ENCODE measurements at regions not wholly inside any gene's neighbourhood (a gene's known extent, or its start where the extent isn't known, plus 50 kb on each side); places are given as distances from the start of the nearest gene placed in this dataset.

DNA sequence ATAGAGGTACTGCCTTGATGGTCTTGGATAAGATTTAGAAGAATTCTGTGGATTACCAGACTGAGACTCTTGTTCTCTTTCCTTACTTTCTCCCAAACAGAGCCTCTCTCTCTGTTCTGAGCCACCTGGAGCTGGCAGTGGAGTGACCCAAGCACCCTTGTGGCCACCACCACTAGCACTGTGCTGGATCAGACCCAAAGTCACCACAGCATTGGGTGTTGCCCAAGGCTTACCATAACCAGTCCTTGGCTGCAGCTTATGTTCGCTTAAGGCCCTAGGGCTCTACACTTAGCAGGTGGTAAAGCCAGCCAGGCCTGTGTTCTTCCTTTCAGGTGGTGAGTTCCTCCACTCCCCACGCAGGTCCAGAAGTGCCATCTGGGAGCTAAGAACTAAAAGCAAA lies 79.8 kb downstream of the SEM1 start:
- intact Hi-C loops (cut with DNase I) = no loop called here
- Histone ChIP-seq H3K9me3 (no peaks in the 10 kb centered on the region), H3K4me3 (no peak overlapping the region), H3K4me1 (no peaks in the 10 kb centered on the region), H3K36me3 (no peaks in the 10 kb centered on the region), H3K27ac (replicated peaks in 1 of 4) (no peak overlapping the region), H3K27me3 (no peaks in the 10 kb centered on the region)
- WGBS = 100% methylated on average over 2 of the region's 2 CpGs
- DNase-seq (ENCODE audit: extremely low spot score) = no peak
- TF ChIP-seq EP300 (IDR thresholded peaks at IDR 0.05) (no peak), POLR2A (IDR thresholded peaks at IDR 0.05; ENCODE audit: low read depth) (no peak)
- TF ChIP-seq, protein P1, sequence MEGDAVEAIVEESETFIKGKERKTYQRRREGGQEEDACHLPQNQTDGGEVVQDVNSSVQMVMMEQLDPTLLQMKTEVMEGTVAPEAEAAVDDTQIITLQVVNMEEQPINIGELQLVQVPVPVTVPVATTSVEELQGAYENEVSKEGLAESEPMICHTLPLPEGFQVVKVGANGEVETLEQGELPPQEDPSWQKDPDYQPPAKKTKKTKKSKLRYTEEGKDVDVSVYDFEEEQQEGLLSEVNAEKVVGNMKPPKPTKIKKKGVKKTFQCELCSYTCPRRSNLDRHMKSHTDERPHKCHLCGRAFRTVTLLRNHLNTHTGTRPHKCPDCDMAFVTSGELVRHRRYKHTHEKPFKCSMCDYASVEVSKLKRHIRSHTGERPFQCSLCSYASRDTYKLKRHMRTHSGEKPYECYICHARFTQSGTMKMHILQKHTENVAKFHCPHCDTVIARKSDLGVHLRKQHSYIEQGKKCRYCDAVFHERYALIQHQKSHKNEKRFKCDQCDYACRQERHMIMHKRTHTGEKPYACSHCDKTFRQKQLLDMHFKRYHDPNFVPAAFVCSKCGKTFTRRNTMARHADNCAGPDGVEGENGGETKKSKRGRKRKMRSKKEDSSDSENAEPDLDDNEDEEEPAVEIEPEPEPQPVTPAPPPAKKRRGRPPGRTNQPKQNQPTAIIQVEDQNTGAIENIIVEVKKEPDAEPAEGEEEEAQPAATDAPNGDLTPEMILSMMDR (IDR thresholded peaks at IDR 0.05) = no peak

DNA sequence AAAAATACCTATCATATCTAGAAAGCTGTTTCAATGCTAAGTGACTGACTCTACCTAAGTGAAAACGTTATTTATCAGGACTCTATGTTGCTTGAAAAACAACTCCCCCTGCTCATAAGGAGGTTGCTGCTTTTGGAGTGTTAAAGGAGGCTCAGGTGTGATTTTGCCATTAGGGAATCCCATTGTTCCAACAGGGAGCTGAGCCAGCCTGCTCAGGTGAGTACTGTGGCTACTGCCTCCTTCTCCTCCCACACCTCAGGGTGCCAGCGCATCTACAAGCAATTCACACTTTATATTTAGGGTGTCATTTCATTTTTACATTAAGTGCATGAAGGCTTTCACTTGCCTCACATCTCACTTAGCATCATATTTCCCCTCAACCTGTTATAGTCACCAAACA lies 84.7 kb downstream of the SEM1 start:
- Histone ChIP-seq H3K4me3 (no peak overlapping the region), H3K27ac (replicated peaks in 1 of 4) (no peak overlapping the region), H3K36me3 (peaks cover 0 to 5% (median 0%) of the 10 kb centered on the region in 4 donors), H3K4me1 (no peaks in the 10 kb centered on the region), H3K27me3 (no peaks in the 10 kb centered on the region), H3K9me3 (peaks cover 0 to 19% (median 12%) of the 10 kb centered on the region in 4 donors)
- TF ChIP-seq POLR2A (IDR thresholded peaks at IDR 0.05; ENCODE audit: low read depth) (no peak), EP300 (IDR thresholded peaks at IDR 0.05) (no peak), POLR2AphosphoS5 (IDR thresholded peaks at IDR 0.05) (no peak)
- TF ChIP-seq, protein P1 (IDR thresholded peaks at IDR 0.05) = no peak
- whole genome bisulfite sequencing = 38% methylated on average over 2 of the region's 2 CpGs
- intact Hi-C loops (cut with DNase I) = no loop called here
- DNase-seq (ENCODE audit: extremely low spot score) = no peak

DNA sequence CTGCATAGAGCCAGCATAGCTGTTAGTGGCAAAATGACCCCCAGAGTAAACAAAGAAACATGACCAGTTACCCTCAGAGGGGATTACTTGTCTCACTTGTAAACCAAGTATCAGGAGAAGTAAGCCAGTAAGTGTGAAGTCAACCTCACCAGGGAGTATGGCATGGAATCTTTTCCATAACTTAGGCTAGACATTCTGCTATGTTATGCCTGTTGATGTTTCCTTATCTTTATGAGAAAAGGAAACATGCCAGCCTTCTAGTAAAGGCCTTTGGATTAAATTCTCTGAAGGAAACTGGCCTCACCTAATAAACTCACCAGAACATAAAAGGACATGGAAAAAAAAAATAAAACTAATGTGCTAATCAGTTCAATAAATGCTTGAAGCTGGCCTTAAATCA lies 87.7 kb downstream of the SEM1 start:
- Histone ChIP-seq H3K36me3 (peaks cover 0 to 5% (median 0%) of the 10 kb centered on the region in 4 donors), H3K9me3 (peaks cover 0 to 46% (median 26%) of the 10 kb centered on the region in 4 donors), H3K27me3 (no peaks in the 10 kb centered on the region), H3K4me3 (no peak overlapping the region), H3K4me1 (no peaks in the 10 kb centered on the region), H3K27ac (replicated peaks in 1 of 4) (no peak overlapping the region)
- TF ChIP-seq, protein P1 (IDR thresholded peaks at IDR 0.05) = no peak
- TF ChIP-seq POLR2AphosphoS5 (IDR thresholded peaks at IDR 0.05) (no peak), POLR2A (IDR thresholded peaks at IDR 0.05; ENCODE audit: low read depth) (no peak), EP300 (IDR thresholded peaks at IDR 0.05) (no peak)
- intact Hi-C loops (cut with DNase I) = no loop called here
- DNase-seq (ENCODE audit: extremely low spot score) = no peak

DNA sequence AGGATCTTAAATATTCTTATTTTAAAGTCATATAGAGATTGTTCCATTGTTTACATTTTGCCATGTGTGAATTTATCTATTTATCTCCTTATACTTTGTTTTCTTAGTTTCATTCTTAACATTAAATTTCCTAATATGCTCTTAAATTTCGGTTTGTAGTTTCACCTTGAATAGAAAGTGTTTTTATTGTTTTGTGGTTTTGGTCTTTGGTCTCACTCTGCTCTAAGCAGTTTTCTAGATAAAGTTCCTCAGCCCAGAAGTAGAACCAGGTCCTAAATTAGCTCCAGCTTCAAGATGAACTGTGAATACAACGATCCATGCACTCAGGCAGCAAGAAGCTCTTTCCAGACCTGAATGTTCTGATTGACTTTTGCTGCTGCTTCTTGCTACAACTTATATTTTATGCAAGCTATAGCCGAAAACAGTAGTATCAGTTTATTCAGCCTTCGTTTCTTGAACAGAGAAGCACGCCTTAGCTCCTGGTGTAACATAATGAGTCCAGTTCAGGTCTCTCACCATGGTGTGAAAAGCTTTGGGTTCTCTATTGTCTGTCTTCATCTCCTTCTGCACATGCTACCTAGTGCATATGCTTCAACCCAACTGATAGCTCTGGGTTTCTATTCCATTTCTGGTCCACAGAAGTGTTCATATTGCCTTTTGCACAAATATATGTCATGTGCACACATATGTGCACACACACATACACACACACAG lies 95.3 kb downstream of the SEM1 start:
- Histone ChIP-seq H3K36me3 (no peaks in the 10 kb centered on the region), H3K4me1 (no peaks in the 10 kb centered on the region), H3K27me3 (no peaks in the 10 kb centered on the region), H3K27ac (replicated peaks in 1 of 4) (no peak overlapping the region), H3K4me3 (no peak overlapping the region), H3K9me3 (peaks cover 0 to 35% (median 26%) of the 10 kb centered on the region in 4 donors)
- 90% methylated on average over 5 of the region's 5 CpGs for WGBS
- DNase-seq (ENCODE audit: extremely low spot score) = no peak
- intact Hi-C loops (cut with DNase I) = no loop called here
- no peak for TF ChIP-seq POLR2A (IDR thresholded peaks at IDR 0.05; ENCODE audit: low read depth)
- TF ChIP-seq EP300 (IDR thresholded peaks at IDR 0.05) = no peak
- TF ChIP-seq, protein P1 (IDR thresholded peaks at IDR 0.05) = no peak
- TF ChIP-seq POLR2AphosphoS5 (IDR thresholded peaks at IDR 0.05) = no peak

DNA sequence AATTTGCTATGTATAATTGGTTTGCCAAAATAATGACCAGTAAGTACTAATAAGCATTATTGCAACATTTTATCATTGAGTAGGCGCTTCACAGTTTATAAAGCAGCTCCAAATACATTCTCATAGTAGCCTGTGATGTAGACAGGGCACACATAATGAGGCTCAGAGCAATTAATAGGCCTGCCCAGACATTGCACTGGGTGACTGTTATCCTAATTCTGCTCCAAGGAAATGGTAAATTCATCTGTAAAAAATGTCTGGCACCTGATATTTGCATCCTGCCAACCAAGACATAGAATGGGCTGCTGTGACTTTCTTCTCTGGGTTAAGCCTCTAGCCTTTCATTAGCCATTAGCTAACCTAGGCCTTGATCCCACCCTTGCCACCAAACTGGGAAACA lies 97.6 kb downstream of the SEM1 start:
- H3K27me3 ChIP-seq = no peaks in the 10 kb centered on the region
- no peak overlapping the region for H3K27ac ChIP-seq (replicated peaks in 1 of 4)
- no peaks in the 10 kb centered on the region for H3K4me1 ChIP-seq
- 91% methylated on average over 1 of the region's 1 CpG for WGBS
- no peak overlapping the region for H3K4me3 ChIP-seq
- H3K36me3 ChIP-seq = no peaks in the 10 kb centered on the region
- TF ChIP-seq POLR2AphosphoS5 (IDR thresholded peaks at IDR 0.05) (no peak), EP300 (IDR thresholded peaks at IDR 0.05) (no peak), POLR2A (IDR thresholded peaks at IDR 0.05; ENCODE audit: low read depth) (no peak)
- TF ChIP-seq, protein P1 (IDR thresholded peaks at IDR 0.05) = no peak
- intact Hi-C loops (cut with DNase I) = no loop called here
- peaks cover 0 to 24% (median 14%) of the 10 kb centered on the region in 4 donors for H3K9me3 ChIP-seq
- no peak for DNase-seq (ENCODE audit: extremely low spot score)
